ENCODE measurements at regions not wholly inside any gene's neighbourhood (a gene's known extent, or its start where the extent isn't known, plus 50 kb on each side); places are given as distances from the start of the nearest gene placed in this dataset.

DNA sequence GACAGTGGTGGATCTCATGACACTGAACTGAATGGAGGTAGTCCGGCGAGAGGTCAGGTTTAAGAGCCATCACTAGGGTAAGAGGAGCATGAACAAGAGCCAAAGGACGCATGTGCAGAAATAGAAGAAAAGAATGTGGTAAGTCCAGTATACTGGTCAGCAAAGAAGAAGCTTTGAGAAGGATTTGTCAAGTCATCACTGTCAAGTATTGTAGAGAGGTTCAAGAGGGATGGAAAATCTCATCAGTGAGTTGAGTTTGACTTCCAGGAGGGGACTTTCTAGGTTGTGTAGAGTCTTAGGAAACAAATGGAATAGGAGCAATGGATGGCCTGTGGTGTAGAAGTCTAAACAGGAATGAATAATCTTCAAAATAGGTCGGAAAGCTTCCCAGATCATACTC lies 161.8 kb downstream of the BTBD3 start:
- TF ChIP-seq CTCF (IDR thresholded peaks at IDR 0.05; ENCODE audit: extremely low read depth in 1 of 2, insufficient read depth in 1 of 2, low read depth in 1 of 2, low read length in 2 of 2) (no peak), POLR2A (IDR thresholded peaks at IDR 0.05; ENCODE audit: low read depth, low read length) (no peak), POLR2AphosphoS5 (IDR thresholded peaks at IDR 0.05; ENCODE audit: insufficient read depth, low read depth, low read length) (no peak), MAX (IDR thresholded peaks at IDR 0.05; ENCODE audit: insufficient read depth, insufficient read length) (no peak), EZH2 (IDR thresholded peaks at IDR 0.05; ENCODE audit: borderline replicate concordance, low read depth, low read length, severe bottlenecking) (no peak), GATA2 (IDR thresholded peaks at IDR 0.05; ENCODE audit: insufficient read depth, insufficient read length, low read depth, low read length) (no peak), MYC (IDR thresholded peaks at IDR 0.05; ENCODE audit: low read depth, low read length) (no peak), JUN (IDR thresholded peaks at IDR 0.05; ENCODE audit: borderline replicate concordance, insufficient read depth, insufficient read length, low read depth) (no peak), FOS (IDR thresholded peaks at IDR 0.05; ENCODE audit: borderline replicate concordance, insufficient read depth, low read length) (no peak)
